ENCODE measurements at regions not wholly inside any gene's neighbourhood (a gene's known extent, or its start where the extent isn't known, plus 50 kb on each side); places are given as distances from the start of the nearest gene placed in this dataset.

GRCh38 chr17:33509331-33509730 is 216.2 kb upstream of the ASIC2 start:
- TF ChIP-seq CTCF (IDR thresholded peaks at IDR 0.05; ENCODE audit: low read depth, low read length) (no peak), EZH2phosphoT487 (IDR thresholded peaks at IDR 0.05; ENCODE audit: low read depth) (no peak)

Measured in OCI-LY3 (cell line).